Ovary (tissue), 3 donors: ENCODE measurements at regions not wholly inside any gene's neighbourhood (a gene's known extent, or its start where the extent isn't known, plus 50 kb on each side); places are given as distances from the start of the nearest gene placed in this dataset.

Source experiments
- CTCF ChIP-seq, 3 donors: fragments of 450-650 bp in 2 of 3; fragments of 200-600 bp in 1 of 3; IDR thresholded peaks; one replicate each; pipeline versions ENCODE4 v1.5.1 to v1.8.0; 2016 to 2022; ENCODE audit warnings: antibody characterized with exemption in 3 of 3, mild to moderate bottlenecking in 1 of 3
- EP300 ChIP-seq: sonication (generic); formaldehyde crosslinking; IDR thresholded peaks from one replicate; pipeline ENCODE4 v1.6.1; 2017; ENCODE audit warnings: antibody characterized with exemption
- POLR2A ChIP-seq: fragments of 450-650 bp; IDR thresholded peaks from one replicate; pipeline ENCODE4 v1.6.1; 2017; ENCODE audit warnings: antibody characterized with exemption, mild to moderate bottlenecking, moderate library complexity
- donor health status: DM: no; HTN: no; CAD: no.

GRCh38 chr16:86289304-86289703 is 221.0 kb upstream of the FOXF1 start:
- TF ChIP-seq POLR2A (no peak), CTCF (IDR thresholded peaks at IDR 0.05) (no peak), EP300 (no peak)
